Transverse colon (tissue), 4 donors: ENCODE measurements at regions not wholly inside any gene's neighbourhood (a gene's known extent, or its start where the extent isn't known, plus 50 kb on each side); places are given as distances from the start of the nearest gene placed in this dataset.

Experiments
- CTCF ChIP-seq, 5 experiments: fragments of 200-600 bp in 3 of 5; fragments of 450-650 bp in 2 of 5; sonication (generic) in 3 of 5; IDR thresholded peaks; 1 replicate in 2 of 5; 2 replicates in 3 of 5; pipeline ENCODE4 v1.5.1; 2016 to 2017; ENCODE audit warnings: antibody characterized with exemption in 5 of 5, inconsistent platforms in 3 of 5, mild to moderate bottlenecking in 2 of 5, moderate library complexity in 1 of 5
- EP300 ChIP-seq: sonication (generic); formaldehyde crosslinking; IDR thresholded peaks from one replicate; pipeline ENCODE4 v1.6.1; 2017; ENCODE audit warnings: antibody characterized with exemption, low read depth
- POLR2A ChIP-seq: fragments of 450-650 bp; IDR thresholded peaks from one replicate; pipeline ENCODE4 v1.6.1; 2016; ENCODE audit warnings: antibody characterized with exemption, mild to moderate bottlenecking, moderate library complexity
- POLR2AphosphoS5 ChIP-seq, 3 donors: sonication (generic); formaldehyde crosslinking; IDR thresholded peaks; one replicate each; pipeline ENCODE4 v1.6.1; 2016; ENCODE audit warnings: antibody characterized with exemption in 3 of 3

GRCh38 chr11:11090495-11090894, 232.6 kb upstream of the ZBED5 start:
- TF ChIP-seq CTCF (IDR thresholded peaks at IDR 0.05) (no peak), POLR2A (no peak), POLR2AphosphoS5 (IDR thresholded peaks at IDR 0.05) (no peak), EP300 (no peak)
